ENCODE measurements at regions not wholly inside any gene's neighbourhood (a gene's known extent, or its start where the extent isn't known, plus 50 kb on each side); places are given as distances from the start of the nearest gene placed in this dataset.

- Histone ChIP-seq H3K27ac (ENCODE audit: low read depth, low read length, poor library complexity, severe bottlenecking) (no peak overlapping the region), H2AFZ (ENCODE audit: low read length) (no peak overlapping the region), H3K9me3 (ENCODE audit: low read length) (no peaks in the 10 kb centered on the region), H3K79me2 (ENCODE audit: insufficient read depth, low read depth, low read length) (no peaks in the 10 kb centered on the region), H3K36me3 (ENCODE audit: insufficient read depth, low read length) (no peaks in the 10 kb centered on the region), H3K9me2 (ENCODE audit: insufficient read depth, low read length) (no peaks in the 10 kb centered on the region), H3K4me2 (ENCODE audit: low read length) (no peak overlapping the region), H4K20me1 (ENCODE audit: insufficient read depth, low read length) (no peaks in the 10 kb centered on the region), H3K4me3 (ENCODE audit: low read depth, low read length, poor library complexity, severe bottlenecking) (no peak overlapping the region), H3K4me1 (ENCODE audit: insufficient read depth, low read length, poor library complexity, severe bottlenecking) (no peaks in the 10 kb centered on the region)
- intact Hi-C loops (cut with micrococcal nuclease; ENCODE audit: unreplicated experiment): loop anchor here (5.0 to 10.0 kb wide), 4 partner anchors 65 to 845 kb away; no protein-coding TSS in a partner anchor
- CTCF ChIA-PET (ENCODE audit: unreplicated experiment): no interaction called here
- no peak for DNase-seq (ENCODE audit: low spot score)
- BruUV-seq (replicated peaks): no TSS peak
- TF ChIP-seq EZH2phosphoT487 (IDR thresholded peaks at IDR 0.05; ENCODE audit: borderline replicate concordance, low read depth, low read length) (no peak), CTCF (conservative IDR thresholded peaks at IDR 0.05; ENCODE audit: low read length) (no peak)
- POLR2A ChIA-PET: no interaction called here
Observed at GRCh38 chr1:84750110-84750730, 60.0 kb upstream of the SSX2IP start.

GRCh38 chr1:84749427-84749826 lies 59.2 kb upstream of the SSX2IP start:
- Histone ChIP-seq H3K27ac (ENCODE audit: low read depth, low read length, poor library complexity, severe bottlenecking) (no peak overlapping the region), H3K36me3 (ENCODE audit: insufficient read depth, low read length) (no peaks in the 10 kb centered on the region), H3K4me3 (ENCODE audit: low read depth, low read length, poor library complexity, severe bottlenecking) (no peak overlapping the region), H2AFZ (ENCODE audit: low read length) (no peak overlapping the region), H3K79me2 (ENCODE audit: insufficient read depth, low read depth, low read length) (no peaks in the 10 kb centered on the region), H3K9me3 (ENCODE audit: low read length) (no peaks in the 10 kb centered on the region), H3K4me1 (ENCODE audit: insufficient read depth, low read length, poor library complexity, severe bottlenecking) (no peaks in the 10 kb centered on the region), H3K4me2 (ENCODE audit: low read length) (no peak overlapping the region), H3K9me2 (ENCODE audit: insufficient read depth, low read length) (no peaks in the 10 kb centered on the region), H4K20me1 (ENCODE audit: insufficient read depth, low read length) (no peaks in the 10 kb centered on the region)
- BruUV-seq (replicated peaks): no TSS peak
- TF ChIP-seq CTCF (conservative IDR thresholded peaks at IDR 0.05; ENCODE audit: low read length): no peak
- no peak for TF ChIP-seq EZH2phosphoT487 (IDR thresholded peaks at IDR 0.05; ENCODE audit: borderline replicate concordance, low read depth, low read length)
- intact Hi-C loops (cut with micrococcal nuclease; ENCODE audit: unreplicated experiment): no loop called here
- DNase-seq (ENCODE audit: low spot score): no peak
- POLR2A ChIA-PET: no interaction called here
- CTCF ChIA-PET (ENCODE audit: unreplicated experiment): no interaction called here

- Histone ChIP-seq H3K27ac (ENCODE audit: low read depth, low read length, poor library complexity, severe bottlenecking) (no peak overlapping the region), H3K4me3 (ENCODE audit: low read depth, low read length, poor library complexity, severe bottlenecking) (no peak overlapping the region), H3K79me2 (ENCODE audit: insufficient read depth, low read depth, low read length) (no peaks in the 10 kb centered on the region), H3K9me3 (ENCODE audit: low read length) (no peaks in the 10 kb centered on the region), H3K4me2 (ENCODE audit: low read length) (no peak overlapping the region), H4K20me1 (ENCODE audit: insufficient read depth, low read length) (no peaks in the 10 kb centered on the region), H2AFZ (ENCODE audit: low read length) (no peak overlapping the region), H3K36me3 (ENCODE audit: insufficient read depth, low read length) (no peaks in the 10 kb centered on the region), H3K9me2 (ENCODE audit: insufficient read depth, low read length) (no peaks in the 10 kb centered on the region), H3K4me1 (ENCODE audit: insufficient read depth, low read length, poor library complexity, severe bottlenecking) (no peaks in the 10 kb centered on the region)
- BruUV-seq (replicated peaks): no TSS peak
- POLR2A ChIA-PET: no interaction called here
- CTCF ChIA-PET (ENCODE audit: unreplicated experiment): no interaction called here
- TF ChIP-seq CTCF (conservative IDR thresholded peaks at IDR 0.05; ENCODE audit: low read length): no peak
- DNase-seq (ENCODE audit: low spot score): no peak
- intact Hi-C loops (cut with micrococcal nuclease; ENCODE audit: unreplicated experiment): no loop called here
Observed at GRCh38 chr1:84748364-84748763, 58.1 kb upstream of the SSX2IP start.

All from OCI-LY7 (cell line).